COLO668 (cell line): ENCODE measurements at regions not wholly inside any gene's neighbourhood (a gene's known extent, or its start where the extent isn't known, plus 50 kb on each side); places are given as distances from the start of the nearest gene placed in this dataset.

Source experiments
- DNase-seq: peaks from one replicate; lab custom pipeline; 2025; ENCODE audit not compliant: unreplicated experiment; lab: John Stamatoyannopoulos, UW

- no peak for DNase-seq
These were observed 201.7 kb downstream of the GADD45G start for GRCh38 chr9:89806371-89807100.

GRCh38 chr9:89807101-89807395 lies 202.2 kb downstream of the GADD45G start:
- DNase-seq, result no peak

- DNase-seq, result no peak
These were observed 202.9 kb downstream of the GADD45G start for GRCh38 chr9:89807682-89808075.

- DNase-seq, result peak; percentile 74
These were observed 203.4 kb downstream of the GADD45G start for GRCh38 chr9:89808076-89808755.

- no peak for DNase-seq
These were observed 204.0 kb downstream of the GADD45G start for GRCh38 chr9:89808756-89809181.

- peak; percentile 58 for DNase-seq
These were observed 205.6 kb downstream of the GADD45G start for GRCh38 chr9:89810431-89810830.

GRCh38 chr9:89811356-89811755 lies 206.5 kb downstream of the GADD45G start:
- no peak for DNase-seq

GRCh38 chr9:89811886-89812450 lies 207.2 kb downstream of the GADD45G start:
- DNase-seq, result no peak

GRCh38 chr9:89812556-89813181 lies 207.9 kb downstream of the GADD45G start:
- no peak for DNase-seq

- DNase-seq, result no peak
These were observed 208.7 kb downstream of the GADD45G start for GRCh38 chr9:89813482-89813881.

GRCh38 chr9:89814340-89815040 lies 209.7 kb downstream of the GADD45G start:
- peak; percentile 48 for DNase-seq

GRCh38 chr9:89815061-89815902 lies 210.5 kb downstream of the GADD45G start:
- no peak for DNase-seq

- DNase-seq, result no peak
These were observed 211.2 kb downstream of the GADD45G start for GRCh38 chr9:89815903-89816573.

- DNase-seq, result no peak
These were observed 212.5 kb downstream of the GADD45G start for GRCh38 chr9:89817151-89817950.

GRCh38 chr9:89820337-89820736 lies 215.5 kb downstream of the GADD45G start:
- no peak for DNase-seq

GRCh38 chr9:89821081-89821480 lies 216.3 kb downstream of the GADD45G start:
- DNase-seq, result no peak

GRCh38 chr9:89822996-89823395 lies 218.2 kb downstream of the GADD45G start:
- no peak for DNase-seq

GRCh38 chr9:89825669-89826068 lies 220.9 kb downstream of the GADD45G start:
- no peak for DNase-seq

- DNase-seq, result no peak
These were observed 221.4 kb downstream of the GADD45G start for GRCh38 chr9:89826186-89826585.
